HUES48 (cell line): ENCODE measurements at regions not wholly inside any gene's neighbourhood (a gene's known extent, or its start where the extent isn't known, plus 50 kb on each side); places are given as distances from the start of the nearest gene placed in this dataset.

Experiments
- H3K27ac ChIP-seq: one replicate; pipeline ENCODE4 v1.7.0; 2013; ENCODE audit warnings: low read depth, low read length, inconsistent platforms
- H3K27me3 ChIP-seq: 2 replicates; pipeline ENCODE4 v1.6.1; 2013; ENCODE audit warnings: mild to moderate bottlenecking, low read length; ENCODE audit not compliant: control insufficient read depth, insufficient read depth
- H3K36me3 ChIP-seq: 2 replicates; pipeline ENCODE4 v1.6.1; 2013; ENCODE audit warnings: low read length; ENCODE audit not compliant: control insufficient read depth, insufficient read depth
- H3K4me1 ChIP-seq: 2 replicates; pipeline ENCODE4 v1.6.1; 2013; ENCODE audit warnings: mild to moderate bottlenecking, low read length; ENCODE audit not compliant: control insufficient read depth, insufficient read depth
- H3K4me3 ChIP-seq: 2 replicates; pipeline ENCODE4 v1.5.1; 2013; ENCODE audit warnings: mild to moderate bottlenecking, low read depth, low read length
- H3K9ac ChIP-seq: 2 replicates; pipeline ENCODE4 v1.6.1; 2013; ENCODE audit warnings: mild to moderate bottlenecking, low read depth, low read length, moderate library complexity
- H3K9me3 ChIP-seq: 2 replicates; pipeline ENCODE4 v1.6.1; 2013; ENCODE audit warnings: low read length; ENCODE audit not compliant: control insufficient read depth, insufficient read depth

GRCh38 chr2:136392897-136393505 lies 275.1 kb upstream of the CXCR4 start:
- no peak overlapping the region for H3K27ac ChIP-seq
- no peaks in the 10 kb centered on the region for H3K36me3 ChIP-seq
- no peak overlapping the region for H3K4me3 ChIP-seq
- no peak overlapping the region for H3K9ac ChIP-seq
- H3K9me3 ChIP-seq = no peaks in the 10 kb centered on the region
- H3K4me1 ChIP-seq = no peaks in the 10 kb centered on the region
- no peaks in the 10 kb centered on the region for H3K27me3 ChIP-seq

- no peak overlapping the region for H3K27ac ChIP-seq
- H3K9ac ChIP-seq = no peak overlapping the region
- no peak overlapping the region for H3K4me3 ChIP-seq
- no peaks in the 10 kb centered on the region for H3K9me3 ChIP-seq
- no peaks in the 10 kb centered on the region for H3K36me3 ChIP-seq
- H3K4me1 ChIP-seq = no peaks in the 10 kb centered on the region
- no peaks in the 10 kb centered on the region for H3K27me3 ChIP-seq
Measured at GRCh38 chr2:136389809-136390208, 271.9 kb upstream of the CXCR4 start.

GRCh38 chr2:136386046-136386445 lies 268.1 kb upstream of the CXCR4 start:
- Histone ChIP-seq H3K27ac (no peak overlapping the region), H3K9ac (no peak overlapping the region), H3K4me3 (no peak overlapping the region), H3K4me1 (no peaks in the 10 kb centered on the region), H3K9me3 (no peaks in the 10 kb centered on the region), H3K36me3 (no peaks in the 10 kb centered on the region), H3K27me3 (no peaks in the 10 kb centered on the region)

- Histone ChIP-seq H3K27me3 (no peaks in the 10 kb centered on the region), H3K4me1 (no peaks in the 10 kb centered on the region), H3K9ac (no peak overlapping the region), H3K9me3 (no peaks in the 10 kb centered on the region), H3K27ac (no peak overlapping the region), H3K4me3 (no peak overlapping the region), H3K36me3 (no peaks in the 10 kb centered on the region)
Measured at GRCh38 chr2:136384531-136385303, 266.8 kb upstream of the CXCR4 start.

DNA sequence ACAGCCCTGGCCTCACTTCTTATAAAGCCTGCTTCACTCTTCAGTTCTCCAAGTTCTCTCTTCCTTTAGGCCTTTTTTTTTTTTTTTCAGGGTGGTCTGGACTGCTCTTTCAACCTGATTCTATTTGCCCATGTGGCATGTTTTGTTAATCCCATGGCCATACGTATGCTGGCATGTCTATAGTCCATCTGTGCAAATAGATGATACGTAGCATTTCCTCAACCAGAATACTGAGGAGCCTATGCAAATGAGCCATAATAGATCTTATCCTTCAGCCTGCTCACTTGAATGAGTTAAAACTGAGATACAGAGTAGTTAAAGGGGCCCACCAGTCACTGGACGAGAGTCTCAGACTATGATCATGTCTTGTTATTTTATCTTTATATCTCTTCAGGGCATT lies 265.2 kb upstream of the CXCR4 start:
- Histone ChIP-seq H3K9ac (no peak overlapping the region), H3K4me3 (no peak overlapping the region), H3K36me3 (no peaks in the 10 kb centered on the region), H3K27me3 (no peaks in the 10 kb centered on the region), H3K27ac (no peak overlapping the region), H3K4me1 (no peaks in the 10 kb centered on the region), H3K9me3 (no peaks in the 10 kb centered on the region)

DNA sequence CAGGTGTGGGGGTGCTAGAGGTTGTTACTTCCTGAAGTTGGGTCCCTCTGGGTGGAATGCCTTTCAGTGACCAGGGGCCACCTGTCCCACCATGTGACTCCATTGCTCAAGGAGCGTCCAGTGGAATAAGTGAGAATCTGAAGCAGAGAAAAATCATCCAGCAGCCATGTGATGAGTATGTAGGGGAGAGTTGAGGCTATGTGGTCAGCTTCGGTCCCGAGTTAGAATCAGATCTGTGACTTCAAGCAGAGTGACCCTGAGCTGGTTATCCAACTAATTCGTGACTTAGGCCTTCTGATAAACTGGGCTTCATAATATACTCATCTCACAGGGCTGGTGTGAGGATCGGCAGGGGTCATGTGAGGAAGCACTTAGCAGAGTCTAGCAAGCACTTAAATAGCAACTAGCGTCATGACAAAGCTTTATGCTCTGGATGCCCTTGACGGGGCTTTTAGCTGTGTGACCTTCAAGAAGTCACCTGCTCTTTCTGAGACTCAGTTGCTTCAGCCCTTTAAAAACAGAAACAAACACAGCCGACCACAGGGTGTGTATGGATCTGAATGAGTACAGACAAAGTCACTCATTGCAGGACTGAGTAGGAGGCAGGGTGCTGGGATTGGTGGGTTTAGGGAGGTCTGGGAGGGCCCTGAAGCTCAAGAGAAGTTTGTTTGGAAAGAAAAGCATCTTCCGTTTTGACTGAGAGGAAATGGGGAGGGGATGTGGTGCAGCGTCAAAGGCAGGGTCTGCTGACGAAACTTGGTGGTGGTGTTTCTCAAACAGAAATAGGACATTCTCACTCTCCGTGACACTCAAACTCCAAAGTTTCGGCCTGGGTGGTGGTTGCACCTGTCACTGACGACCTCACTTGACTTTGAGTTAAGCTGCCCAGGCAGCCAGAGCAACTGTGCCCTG lies 264.0 kb upstream of the CXCR4 start:
- H3K36me3 ChIP-seq = no peaks in the 10 kb centered on the region
- no peak overlapping the region for H3K27ac ChIP-seq
- H3K27me3 ChIP-seq = no peaks in the 10 kb centered on the region
- H3K9ac ChIP-seq = no peak overlapping the region
- H3K4me1 ChIP-seq = no peaks in the 10 kb centered on the region
- no peaks in the 10 kb centered on the region for H3K9me3 ChIP-seq
- H3K4me3 ChIP-seq = no peak overlapping the region

- Histone ChIP-seq H3K9me3 (no peaks in the 10 kb centered on the region), H3K27me3 (no peaks in the 10 kb centered on the region), H3K4me1 (no peaks in the 10 kb centered on the region), H3K27ac (no peak overlapping the region), H3K36me3 (no peaks in the 10 kb centered on the region), H3K9ac (no peak overlapping the region), H3K4me3 (no peak overlapping the region)
Measured at GRCh38 chr2:136381245-136381644, 263.3 kb upstream of the CXCR4 start.

DNA sequence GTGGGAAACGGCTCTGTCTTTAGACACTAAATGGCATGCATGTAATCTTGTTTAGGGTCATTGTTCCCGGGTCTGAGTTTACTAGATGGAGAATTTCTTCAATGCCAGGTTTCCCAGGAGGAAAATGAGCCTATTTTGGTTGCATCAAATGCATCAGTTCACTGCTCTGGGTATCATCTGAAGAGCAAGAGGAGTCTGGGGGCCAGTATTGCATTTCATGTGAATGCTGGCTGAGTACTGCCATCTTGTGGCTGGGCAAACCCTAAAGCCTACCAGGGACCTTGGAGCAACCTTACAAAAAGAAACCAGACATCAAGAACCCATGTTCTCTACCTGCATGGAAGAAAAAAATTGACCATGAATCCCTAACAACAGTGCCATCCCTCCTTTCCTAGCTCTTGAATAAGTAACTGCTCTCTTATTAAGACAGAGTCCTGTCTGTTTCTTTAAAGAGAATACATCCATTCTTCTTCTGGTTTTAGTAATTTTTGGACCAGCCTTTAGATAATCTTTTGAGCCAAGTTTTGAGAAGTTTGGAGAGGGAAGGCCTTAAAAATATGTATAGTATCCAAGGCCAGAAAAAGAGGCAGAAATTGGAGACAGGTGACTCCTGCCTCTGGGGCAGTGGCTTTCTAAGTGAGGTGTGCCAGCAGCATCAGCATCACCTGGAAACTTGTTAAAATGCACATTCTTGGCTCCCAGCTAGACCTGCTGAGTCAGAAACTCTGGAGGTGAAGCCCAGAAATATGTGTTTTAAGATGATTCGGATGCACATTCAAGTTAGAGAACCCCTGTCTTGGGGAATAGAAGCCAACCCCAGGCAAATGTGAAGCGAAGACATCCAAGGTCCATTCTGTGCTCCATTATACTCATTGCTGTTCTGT lies 261.0 kb upstream of the CXCR4 start:
- Histone ChIP-seq H3K4me1 (no peaks in the 10 kb centered on the region), H3K27ac (no peak overlapping the region), H3K9me3 (no peaks in the 10 kb centered on the region), H3K9ac (no peak overlapping the region), H3K36me3 (no peaks in the 10 kb centered on the region), H3K27me3 (no peaks in the 10 kb centered on the region), H3K4me3 (no peak overlapping the region)

DNA sequence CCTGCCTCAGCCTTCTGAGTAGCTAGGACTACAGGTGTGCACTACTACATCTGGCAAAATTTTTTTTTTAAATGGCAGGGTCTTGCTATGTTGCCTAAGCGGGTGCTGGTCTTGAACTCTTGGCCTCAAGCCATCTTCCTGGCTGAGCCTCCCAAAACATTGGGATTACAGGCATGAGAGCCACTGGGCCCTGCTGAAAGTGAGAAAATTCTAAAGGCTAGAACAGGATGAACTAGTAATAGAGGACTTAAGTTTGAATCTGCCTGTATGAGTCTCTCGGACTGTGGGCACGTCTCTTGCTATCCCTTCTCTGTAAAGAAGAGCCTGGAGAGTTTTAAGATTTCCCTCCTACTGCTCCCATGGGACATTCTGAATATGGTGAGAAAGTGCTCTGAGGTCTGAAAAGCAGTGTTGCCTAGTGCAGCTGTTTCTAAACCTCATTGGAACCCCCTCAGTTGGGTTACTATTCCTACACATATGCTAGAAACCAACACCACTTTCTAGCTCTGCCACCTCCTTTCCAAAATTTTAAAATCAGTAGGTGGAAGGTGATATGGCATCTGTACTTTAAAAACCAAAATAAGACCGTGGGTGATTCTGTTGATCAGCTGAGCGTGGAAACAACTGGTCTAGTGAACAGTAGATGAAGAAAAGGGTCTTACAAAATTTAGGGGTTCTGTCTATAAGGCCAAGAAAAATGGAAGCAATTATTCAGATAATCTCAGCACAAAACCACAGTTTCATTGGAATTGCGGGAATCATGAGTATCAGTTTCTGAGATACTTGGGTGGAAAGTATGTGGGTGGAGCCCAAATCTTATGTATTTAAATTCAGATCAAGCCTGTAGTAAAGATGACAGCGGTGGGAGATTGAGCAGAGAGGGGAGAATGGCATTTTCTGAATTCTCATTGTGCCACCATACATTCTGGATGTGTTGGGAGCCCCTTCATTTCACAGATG lies 259.8 kb upstream of the CXCR4 start:
- Histone ChIP-seq H3K27ac (no peak overlapping the region), H3K27me3 (no peaks in the 10 kb centered on the region), H3K4me1 (no peaks in the 10 kb centered on the region), H3K9me3 (no peaks in the 10 kb centered on the region), H3K36me3 (no peaks in the 10 kb centered on the region), H3K4me3 (no peak overlapping the region), H3K9ac (no peak overlapping the region)

DNA sequence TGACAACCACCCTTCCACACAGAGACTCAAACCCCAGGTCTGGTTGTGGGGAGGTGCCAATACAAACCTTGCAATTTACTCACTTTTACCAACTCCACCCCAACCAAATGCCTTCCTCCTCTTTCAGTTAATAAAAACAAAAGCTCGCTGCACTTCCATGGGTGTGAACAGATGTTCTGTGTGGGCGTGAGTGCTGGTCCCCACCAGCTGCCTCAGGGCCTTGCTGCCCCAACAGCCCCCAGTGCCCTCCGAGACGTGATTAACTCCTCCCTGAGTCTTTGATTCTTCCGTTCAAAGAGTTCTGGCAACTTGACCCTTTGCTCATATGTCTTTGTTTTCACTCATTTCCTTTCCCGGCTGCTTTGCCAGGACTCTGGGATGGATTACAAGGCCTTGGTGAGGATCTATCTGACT lies 258.9 kb upstream of the CXCR4 start:
- Histone ChIP-seq H3K9me3 (no peaks in the 10 kb centered on the region), H3K36me3 (no peaks in the 10 kb centered on the region), H3K27ac (no peak overlapping the region), H3K4me1 (no peaks in the 10 kb centered on the region), H3K4me3 (no peak overlapping the region), H3K9ac (no peak overlapping the region), H3K27me3 (no peaks in the 10 kb centered on the region)
